H9 (cell line): ENCODE measurements at regions not wholly inside any gene's neighbourhood (a gene's known extent, or its start where the extent isn't known, plus 50 kb on each side); places are given as distances from the start of the nearest gene placed in this dataset.
A peak's percentile ranks its signal among the peaks of the same experiment; 100 is the strongest.

Experiments used
- DNase-seq: peaks from one replicate; pipeline ENCODE4 v3.0.0-alpha.2; 2017
- H2AFZ ChIP-seq: one replicate; pipeline ENCODE4 v1.6.1; 2013; ENCODE audit warnings: mild to moderate bottlenecking, low read length, control low read depth, moderate library complexity
- H2AK5ac ChIP-seq: 2 replicates; pipeline ENCODE4 v1.6.1; 2013; ENCODE audit warnings: low read length, control low read depth, mixed read lengths; ENCODE audit not compliant: insufficient read length
- H2BK120ac ChIP-seq: one replicate; pipeline ENCODE4 v1.6.1; 2013; ENCODE audit warnings: low read depth, mild to moderate bottlenecking, low read length, control low read depth, inconsistent platforms; ENCODE audit not compliant: poor library complexity, severe bottlenecking
- H2BK12ac ChIP-seq: 2 replicates; pipeline ENCODE4 v1.6.1; 2013; ENCODE audit warnings: low read length, control low read depth, mixed read lengths, low read depth; ENCODE audit not compliant: insufficient read length
- H2BK15ac ChIP-seq: 2 replicates; pipeline ENCODE4 v1.6.1; 2013; ENCODE audit warnings: low read depth, low read length, control low read depth
- H2BK20ac ChIP-seq: one replicate; pipeline ENCODE4 v1.6.1; 2013; ENCODE audit warnings: low read depth, mild to moderate bottlenecking, low read length, control low read depth, inconsistent platforms; ENCODE audit not compliant: poor library complexity, severe bottlenecking
- H2BK5ac ChIP-seq: 2 replicates; pipeline ENCODE4 v1.6.1; 2013; ENCODE audit warnings: low read length, control low read depth, mixed read lengths; ENCODE audit not compliant: insufficient read length
- H3K14ac ChIP-seq: 2 replicates; pipeline ENCODE4 v1.6.1; 2013; ENCODE audit warnings: low read length, control low read depth; ENCODE audit not compliant: insufficient read depth
- H3K18ac ChIP-seq: 2 replicates; pipeline ENCODE4 v1.6.1; 2013; ENCODE audit warnings: low read depth, mild to moderate bottlenecking, mixed read lengths, low read length, control low read depth; ENCODE audit not compliant: insufficient read length
- H3K23ac ChIP-seq: 2 replicates; pipeline ENCODE4 v1.6.1; 2013; ENCODE audit warnings: low read length, control low read depth, mixed read lengths, low read depth; ENCODE audit not compliant: insufficient read length
- H3K23me2 ChIP-seq: 2 replicates; pipeline ENCODE4 v1.6.1; 2013; ENCODE audit warnings: low read depth, mild to moderate bottlenecking, mixed read lengths, low read length, control low read depth; ENCODE audit not compliant: insufficient read length, poor library complexity, severe bottlenecking
- H3K27ac ChIP-seq: 2 replicates; pipeline ENCODE4 v1.5.1; 2013; ENCODE audit warnings: low read length, control low read depth, mixed read lengths, low read depth; ENCODE audit not compliant: insufficient read length
- H3K27me3 ChIP-seq: 2 replicates; pipeline ENCODE4 v1.6.1; 2013; ENCODE audit warnings: low read length, control low read depth, inconsistent platforms; ENCODE audit not compliant: insufficient read depth
- H3K4ac ChIP-seq: 2 replicates; pipeline ENCODE4 v1.6.1; 2013; ENCODE audit warnings: low read depth, mild to moderate bottlenecking, control low read depth, inconsistent platforms, low read length, moderate library complexity
- H3K4me1 ChIP-seq: 2 replicates; pipeline ENCODE4 v1.6.1; 2013; ENCODE audit warnings: low read length, control low read depth, inconsistent platforms; ENCODE audit not compliant: insufficient read depth
- H3K4me2 ChIP-seq: 2 replicates; pipeline ENCODE4 v1.6.1; 2013; ENCODE audit warnings: low read length, control low read depth, mixed read lengths; ENCODE audit not compliant: insufficient read length, insufficient read depth
- H3K56ac ChIP-seq: 2 replicates; pipeline ENCODE4 v1.6.1; 2013; ENCODE audit warnings: low read depth, mild to moderate bottlenecking, mixed read lengths, low read length, control low read depth; ENCODE audit not compliant: insufficient read length
- H3K79me1 ChIP-seq: 2 replicates; pipeline ENCODE4 v1.6.1; 2013; ENCODE audit warnings: low read depth, mild to moderate bottlenecking, moderate library complexity, low read length, control low read depth, inconsistent platforms; ENCODE audit not compliant: insufficient read depth, poor library complexity, severe bottlenecking
- H3K79me2 ChIP-seq: 2 replicates; pipeline ENCODE4 v1.6.1; 2013; ENCODE audit warnings: low read length, control low read depth, inconsistent platforms; ENCODE audit not compliant: insufficient read depth
- H3K9ac ChIP-seq: 2 replicates; pipeline ENCODE4 v1.6.1; 2013; ENCODE audit warnings: low read length, control low read depth, mixed read lengths; ENCODE audit not compliant: insufficient read length; ENCODE audit errors: extremely low read depth
- H3K9me3 ChIP-seq: one replicate; pipeline ENCODE4 v1.6.1; 2013; ENCODE audit warnings: low read depth, low read length, inconsistent platforms; ENCODE audit not compliant: control insufficient read depth
- H3T11ph ChIP-seq: one replicate; pipeline ENCODE4 v1.6.1; 2013; ENCODE audit warnings: mild to moderate bottlenecking, low read length, control low read depth, inconsistent platforms
- H4K20me1 ChIP-seq: one replicate; pipeline ENCODE4 v1.6.1; 2013; ENCODE audit not compliant: control insufficient read depth, insufficient read length, insufficient read depth
- H4K5ac ChIP-seq: 2 replicates; pipeline ENCODE4 v1.6.1; 2013; ENCODE audit warnings: low read depth, mild to moderate bottlenecking, mixed read lengths, low read length, control low read depth; ENCODE audit not compliant: insufficient read length
- H4K8ac ChIP-seq: replicated peaks from 2 replicates; pipeline ENCODE4 v1.6.1; 2013; ENCODE audit warnings: low read length, control low read depth, mixed read lengths, low read depth; ENCODE audit not compliant: insufficient read length
- H4K91ac ChIP-seq: 2 replicates; pipeline ENCODE4 v1.6.1; 2013; ENCODE audit warnings: low read depth, mild to moderate bottlenecking, moderate library complexity, mixed read lengths, low read length, control low read depth; ENCODE audit not compliant: insufficient read length
- H3K27ac Mint-ChIP-seq, 3 experiments: 2 replicates in 2 of 3; 3 replicates in 1 of 3; pipeline ENCODE4 v1.8.0; 2020 to 2021; ENCODE audit warnings: mixed read lengths in 3 of 3, mild to moderate bottlenecking in 1 of 3, moderate library complexity in 1 of 3
- H3K27me3 Mint-ChIP-seq: 2 replicates; pipeline ENCODE4 v1.8.0; 2021; ENCODE audit warnings: low read depth, mild to moderate bottlenecking, moderate library complexity, mixed read lengths
- H3K36me3 Mint-ChIP-seq, 3 experiments: 2 replicates in 2 of 3; 3 replicates in 1 of 3; pipeline ENCODE4 v1.8.0; 2020 to 2021; ENCODE audit warnings: low read depth in 3 of 3, mixed read lengths in 3 of 3; ENCODE audit not compliant: insufficient read depth in 1 of 3
- H3K4me1 Mint-ChIP-seq, 2 experiments: 2 replicates each; pipeline ENCODE4 v1.8.0; 2020; ENCODE audit warnings: mixed read lengths in 2 of 2
- H3K4me3 Mint-ChIP-seq, 2 experiments: 2 replicates in 1 of 2; 3 replicates in 1 of 2; pipeline ENCODE4 v1.8.0; 2020 to 2021; ENCODE audit warnings: mild to moderate bottlenecking in 2 of 2, mixed read lengths in 2 of 2, moderate library complexity in 1 of 2
- H3K9me3 Mint-ChIP-seq, 2 experiments: 2 replicates in 1 of 2; 3 replicates in 1 of 2; pipeline ENCODE4 v1.8.0; 2020; ENCODE audit warnings: mild to moderate bottlenecking in 2 of 2, mixed read lengths in 2 of 2, moderate library complexity in 1 of 2
- CTCF ChIP-seq: fragments of 200-600 bp; sonication (generic); conservative IDR thresholded peaks from 3 replicates; pipeline ENCODE4 v1.8.0; 2021; ENCODE audit warnings: antibody characterized with exemption, mild to moderate bottlenecking
- WGBS: extraction: QIAGEN DNeasy Blood & Tissue Kit; methylation state at CpG from one replicate; pipeline ENCODE4 v1.1.7; 2013; ENCODE audit warnings: missing lambda C conversion rate, low lambda C conversion rate, mixed read lengths; ENCODE audit not compliant: insufficient read length; ENCODE audit errors: extremely low coverage; 5-methylcytosine and 5-hydroxymethylcytosine counted together

GRCh38 chr16:55133654-55134053, 190.3 kb upstream of the IRX6 start:
- H3K27ac Mint-ChIP-seq = no peak overlapping the region; a peak in 1 of 7 replicates

More at GRCh38 chr16:55133654-55134053, 190.3 kb upstream of the IRX6 start:
- H3K4me1 ChIP-seq = peaks cover 2% of the 10 kb centered on the region; the same call in 1 of the 2 replicates
- H2AFZ ChIP-seq = no peak overlapping the region
- Mint-ChIP-seq H3K9me3 (no peaks in the 10 kb centered on the region), H3K36me3 (no peaks in the 10 kb centered on the region), H3K4me3 (no peak overlapping the region), H3K4me1 (peaks cover 12 to 17% of the 10 kb centered on the region in 2 experiments), H3K27me3 (peaks cover 4% of the 10 kb centered on the region)
- no peak overlapping the region for H3K14ac ChIP-seq
- H2BK12ac ChIP-seq = no peak overlapping the region
- no peaks in the 10 kb centered on the region for H3K9me3 ChIP-seq
- no peaks in the 10 kb centered on the region for H3K79me1 ChIP-seq
- H2BK5ac ChIP-seq = no peak overlapping the region
- no peak overlapping the region for H3K23ac ChIP-seq
- no peak for TF ChIP-seq CTCF
- no peak overlapping the region for H3K4ac ChIP-seq
- no peaks in the 10 kb centered on the region for H3K23me2 ChIP-seq
- no peak overlapping the region for H3T11ph ChIP-seq
- no peak overlapping the region for H2BK15ac ChIP-seq
- no peak overlapping the region for H4K8ac ChIP-seq
- H3K27me3 ChIP-seq = no peaks in the 10 kb centered on the region
- WGBS = no CpG with 5 or more reads among the region's 3 CpGs
- peak; percentile 39 for DNase-seq
- no peak overlapping the region for H2BK120ac ChIP-seq
- H4K20me1 ChIP-seq = no peaks in the 10 kb centered on the region
- H3K79me2 ChIP-seq = no peaks in the 10 kb centered on the region
- no peak overlapping the region for H3K18ac ChIP-seq
- no peak overlapping the region for H3K4me2 ChIP-seq
- H2BK20ac ChIP-seq = no peak overlapping the region
- no peak overlapping the region for H3K9ac ChIP-seq
- no peak overlapping the region for H4K91ac ChIP-seq
- H3K56ac ChIP-seq = no peak overlapping the region
- no peak overlapping the region for H3K27ac ChIP-seq
- H2AK5ac ChIP-seq = no peak overlapping the region
- no peak overlapping the region for H4K5ac ChIP-seq
